Tibial artery (tissue), 4 donors: ENCODE measurements at regions not wholly inside any gene's neighbourhood (a gene's known extent, or its start where the extent isn't known, plus 50 kb on each side); places are given as distances from the start of the nearest gene placed in this dataset.

Experiments used
- DNase-seq, 2 donors: peaks; one replicate each; pipeline ENCODE4 v3.0.0-alpha.2; 2019
- H3K27ac ChIP-seq, 2 donors: fragments of 200-600 bp; sonication (generic) in 1 of 2; 1 replicate in 1 of 2; 2 replicates in 1 of 2; pipeline ENCODE4 v1.5.1; 2018 to 2019; ENCODE audit warnings: mild to moderate bottlenecking in 1 of 2
- H3K27me3 ChIP-seq, 2 donors: fragments of 200-600 bp; sonication (generic) in 1 of 2; one replicate each; pipeline versions ENCODE4 v1.5.1 to v1.6.0; 2016 to 2019
- H3K36me3 ChIP-seq, 3 donors: fragments of 200-600 bp; sonication (generic) in 2 of 3; one replicate each; pipeline ENCODE4 v1.5.1; 2016 to 2019; ENCODE audit warnings: mild to moderate bottlenecking in 2 of 3
- H3K4me1 ChIP-seq, 4 donors: fragments of 200-600 bp; sonication (generic) in 2 of 4; 1 replicate in 3 of 4; 2 replicates in 1 of 4; pipeline ENCODE4 v1.5.1; 2016 to 2019
- H3K4me3 ChIP-seq, 2 donors: fragments of 200-600 bp; sonication (generic) in 1 of 2; 1 replicate in 1 of 2; 2 replicates in 1 of 2; pipeline ENCODE4 v1.5.1; 2018 to 2019; ENCODE audit warnings: mild to moderate bottlenecking in 2 of 2
- H3K9me3 ChIP-seq, 3 donors: fragments of 200-600 bp; sonication (generic) in 1 of 3; one replicate each; pipeline ENCODE4 v1.5.1; 2016 to 2019
- intact Hi-C: fragments of 100-400 bp; cut with DNase I; formaldehyde crosslinking; loops from one replicate; pipeline ENCODE4 v1.15.0; 2023; ENCODE audit warnings: low total_unique reads
- TF ChIP-seq, protein P1 (sequence below), 2 experiments: fragments of 200-600 bp in 1 of 2; fragments of 450-650 bp in 1 of 2; IDR thresholded peaks; one replicate each; pipeline ENCODE4 v1.5.1; 2017 to 2019; ENCODE audit warnings: antibody characterized with exemption in 2 of 2, mild to moderate bottlenecking in 1 of 2, moderate library complexity in 1 of 2

DNA sequence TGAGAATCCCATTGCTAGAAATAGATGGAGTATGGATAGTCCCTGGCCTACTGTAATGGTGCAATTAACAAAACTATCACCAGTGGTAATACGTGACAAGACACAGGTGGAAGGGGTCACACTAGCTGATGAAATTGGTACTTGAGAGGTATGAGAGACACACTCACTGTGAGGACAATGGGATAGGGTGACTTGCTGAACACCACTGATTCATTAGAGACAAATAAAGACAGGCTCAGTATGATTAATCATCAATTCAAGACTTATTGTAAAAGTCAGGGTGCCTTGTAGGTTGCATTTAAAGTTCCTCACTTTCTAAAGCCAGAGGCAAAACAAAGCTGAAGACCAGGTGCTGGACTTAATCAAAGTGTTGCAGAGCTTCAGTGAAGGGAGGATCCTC, 361.6 kb upstream of the EMCN start:
- intact Hi-C loops: no loop called here
- TF ChIP-seq, protein P1, sequence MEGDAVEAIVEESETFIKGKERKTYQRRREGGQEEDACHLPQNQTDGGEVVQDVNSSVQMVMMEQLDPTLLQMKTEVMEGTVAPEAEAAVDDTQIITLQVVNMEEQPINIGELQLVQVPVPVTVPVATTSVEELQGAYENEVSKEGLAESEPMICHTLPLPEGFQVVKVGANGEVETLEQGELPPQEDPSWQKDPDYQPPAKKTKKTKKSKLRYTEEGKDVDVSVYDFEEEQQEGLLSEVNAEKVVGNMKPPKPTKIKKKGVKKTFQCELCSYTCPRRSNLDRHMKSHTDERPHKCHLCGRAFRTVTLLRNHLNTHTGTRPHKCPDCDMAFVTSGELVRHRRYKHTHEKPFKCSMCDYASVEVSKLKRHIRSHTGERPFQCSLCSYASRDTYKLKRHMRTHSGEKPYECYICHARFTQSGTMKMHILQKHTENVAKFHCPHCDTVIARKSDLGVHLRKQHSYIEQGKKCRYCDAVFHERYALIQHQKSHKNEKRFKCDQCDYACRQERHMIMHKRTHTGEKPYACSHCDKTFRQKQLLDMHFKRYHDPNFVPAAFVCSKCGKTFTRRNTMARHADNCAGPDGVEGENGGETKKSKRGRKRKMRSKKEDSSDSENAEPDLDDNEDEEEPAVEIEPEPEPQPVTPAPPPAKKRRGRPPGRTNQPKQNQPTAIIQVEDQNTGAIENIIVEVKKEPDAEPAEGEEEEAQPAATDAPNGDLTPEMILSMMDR (IDR thresholded peaks at IDR 0.05): no peak
- no peaks in the 10 kb centered on the region for H3K9me3 ChIP-seq

DNA sequence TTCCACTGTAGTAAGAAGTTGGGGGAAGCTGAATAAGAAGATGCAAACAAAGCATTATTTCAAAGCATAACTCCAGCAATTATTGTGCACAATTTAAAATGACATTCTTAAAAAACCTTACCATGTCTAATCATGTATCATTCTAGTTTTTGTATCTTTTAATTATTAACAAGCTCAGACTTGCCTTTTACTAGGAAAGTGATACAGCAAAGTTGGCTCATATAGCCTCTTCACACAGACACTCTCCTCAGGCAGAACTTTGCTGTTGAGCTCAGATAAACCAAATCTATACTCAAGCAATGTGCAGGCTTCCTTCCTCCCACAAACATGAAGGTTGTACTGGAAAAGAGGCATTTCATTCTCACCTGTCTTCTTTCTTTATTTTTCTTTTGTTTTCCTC, 358.7 kb upstream of the EMCN start:
- no peaks in the 10 kb centered on the region for H3K4me1 ChIP-seq
- intact Hi-C loops: no loop called here
- no peaks in the 10 kb centered on the region for H3K36me3 ChIP-seq
- TF ChIP-seq, protein P1 (IDR thresholded peaks at IDR 0.05): no peak
- no peak overlapping the region for H3K27ac ChIP-seq
- no peak overlapping the region for H3K4me3 ChIP-seq
- H3K27me3 ChIP-seq: no peaks in the 10 kb centered on the region
- no peak for DNase-seq
- H3K9me3 ChIP-seq: no peaks in the 10 kb centered on the region

More for the DNA sequence above, 361.6 kb upstream of the EMCN start:
- Histone ChIP-seq H3K27me3 (no peaks in the 10 kb centered on the region), H3K4me1 (no peaks in the 10 kb centered on the region), H3K36me3 (no peaks in the 10 kb centered on the region), H3K4me3 (no peak overlapping the region), H3K27ac (no peak overlapping the region)
- no peak for DNase-seq

DNA sequence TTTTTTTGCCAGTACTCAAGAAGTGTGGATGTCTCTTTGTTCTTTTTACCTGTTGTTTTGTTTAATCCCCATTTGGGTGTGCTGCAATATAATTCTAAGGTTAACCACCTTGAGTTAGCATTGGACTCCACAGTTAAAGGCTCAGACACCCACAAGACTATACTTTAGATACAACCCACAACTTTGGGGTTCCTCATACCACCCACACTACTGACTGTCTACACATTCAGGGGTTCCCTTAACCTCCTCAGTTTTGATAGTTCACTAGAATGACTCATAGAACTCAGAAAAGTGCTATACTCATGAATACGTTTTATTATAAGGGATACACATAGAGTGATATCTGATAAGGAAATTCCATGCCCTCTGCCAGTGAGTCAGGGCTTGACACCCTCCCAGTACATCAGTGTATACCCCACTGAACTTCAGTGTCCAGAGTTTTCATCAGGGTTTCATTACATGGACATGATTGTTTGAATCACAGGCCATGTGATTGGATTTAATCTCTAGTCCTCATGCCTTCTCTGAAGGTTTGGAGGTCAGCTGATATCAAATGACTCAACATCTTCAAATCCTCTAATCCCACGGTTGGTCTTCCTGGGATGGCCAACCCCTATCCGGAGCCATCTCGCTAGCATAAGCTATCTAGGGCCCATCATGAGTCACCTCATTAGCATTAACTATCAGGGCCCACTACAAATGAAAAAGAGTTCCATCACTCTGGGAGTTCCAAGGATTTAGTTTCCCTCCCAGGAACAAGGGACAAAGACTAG, 357.7 kb upstream of the EMCN start:
- Histone ChIP-seq H3K36me3 (no peaks in the 10 kb centered on the region), H3K27me3 (no peaks in the 10 kb centered on the region), H3K4me1 (no peaks in the 10 kb centered on the region), H3K9me3 (no peaks in the 10 kb centered on the region), H3K4me3 (no peak overlapping the region), H3K27ac (no peak overlapping the region)
- no peak for DNase-seq
- intact Hi-C loops: no loop called here
- TF ChIP-seq, protein P1 (IDR thresholded peaks at IDR 0.05): no peak

DNA sequence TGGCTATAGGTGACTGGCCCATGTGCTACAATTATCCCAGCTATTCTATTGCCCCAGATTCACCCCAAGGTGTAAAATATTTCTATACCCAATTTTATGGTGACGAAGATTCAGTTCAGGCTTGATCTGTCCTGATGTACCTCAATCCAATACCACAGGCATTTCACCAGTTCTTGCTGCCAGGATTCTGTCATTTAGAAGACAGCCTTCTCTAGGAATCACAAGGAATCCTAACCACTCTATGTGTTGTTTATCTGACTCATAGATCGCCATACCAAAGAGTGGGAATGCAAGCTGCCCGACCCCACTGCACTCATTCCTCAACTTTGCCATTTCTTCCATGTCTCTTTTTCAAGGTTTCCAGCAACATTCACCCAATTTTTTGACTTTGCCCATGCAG, 355.0 kb upstream of the EMCN start:
- TF ChIP-seq, protein P1 (IDR thresholded peaks at IDR 0.05): no peak
- H3K36me3 ChIP-seq: no peaks in the 10 kb centered on the region
- H3K4me3 ChIP-seq: no peak overlapping the region
- no peaks in the 10 kb centered on the region for H3K27me3 ChIP-seq
- no peaks in the 10 kb centered on the region for H3K4me1 ChIP-seq
- no peak for DNase-seq
- H3K9me3 ChIP-seq: no peaks in the 10 kb centered on the region
- intact Hi-C loops: no loop called here
- no peak overlapping the region for H3K27ac ChIP-seq

DNA sequence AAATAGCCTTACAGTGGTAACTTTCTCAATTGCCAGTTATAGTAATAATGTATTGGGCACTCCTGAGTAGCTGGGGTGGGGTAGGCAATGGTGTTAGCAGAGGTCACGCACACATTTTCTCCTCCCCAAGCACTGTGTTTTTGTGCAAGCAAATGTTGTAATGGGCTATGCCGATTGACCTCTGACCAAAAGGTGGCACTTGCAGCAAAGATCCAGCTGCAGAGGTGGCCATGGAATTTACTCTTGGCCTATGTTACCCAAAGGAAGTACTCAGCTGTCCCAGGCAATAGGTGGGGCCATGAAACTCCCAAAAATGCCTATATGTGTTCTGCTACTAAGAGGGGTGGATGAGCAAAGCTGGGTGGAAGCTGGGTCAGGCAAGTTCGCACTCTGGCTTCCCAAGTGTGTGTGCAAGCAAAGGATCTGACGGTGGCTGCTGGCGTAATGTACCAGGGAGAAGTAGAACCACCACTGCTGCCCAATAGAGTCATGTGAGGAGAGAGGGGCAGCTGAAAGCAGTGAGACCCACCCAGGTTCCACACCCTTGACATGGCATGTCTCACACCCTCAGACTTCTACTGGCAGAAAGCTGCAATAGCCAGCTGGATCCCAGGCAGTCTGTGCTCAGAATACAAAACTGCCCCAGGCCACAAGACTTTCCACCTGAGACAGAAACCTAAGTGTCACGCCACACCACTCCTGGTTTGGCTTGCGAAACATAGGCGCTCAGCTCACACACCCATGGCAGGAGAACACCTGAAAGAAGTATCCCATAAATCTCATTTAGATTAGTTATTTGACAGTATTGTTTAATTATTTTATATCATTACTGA, 353.3 kb upstream of the EMCN start:
- intact Hi-C loops: no loop called here
- DNase-seq: no peak
- TF ChIP-seq, protein P1 (IDR thresholded peaks at IDR 0.05): no peak

More for the DNA sequence above, 353.3 kb upstream of the EMCN start:
- Histone ChIP-seq H3K36me3 (no peaks in the 10 kb centered on the region), H3K4me1 (no peaks in the 10 kb centered on the region), H3K4me3 (no peak overlapping the region), H3K27ac (no peak overlapping the region), H3K9me3 (no peaks in the 10 kb centered on the region), H3K27me3 (no peaks in the 10 kb centered on the region)
